ENCODE measurements at regions not wholly inside any gene's neighbourhood (a gene's known extent, or its start where the extent isn't known, plus 50 kb on each side); places are given as distances from the start of the nearest gene placed in this dataset.

DNA sequence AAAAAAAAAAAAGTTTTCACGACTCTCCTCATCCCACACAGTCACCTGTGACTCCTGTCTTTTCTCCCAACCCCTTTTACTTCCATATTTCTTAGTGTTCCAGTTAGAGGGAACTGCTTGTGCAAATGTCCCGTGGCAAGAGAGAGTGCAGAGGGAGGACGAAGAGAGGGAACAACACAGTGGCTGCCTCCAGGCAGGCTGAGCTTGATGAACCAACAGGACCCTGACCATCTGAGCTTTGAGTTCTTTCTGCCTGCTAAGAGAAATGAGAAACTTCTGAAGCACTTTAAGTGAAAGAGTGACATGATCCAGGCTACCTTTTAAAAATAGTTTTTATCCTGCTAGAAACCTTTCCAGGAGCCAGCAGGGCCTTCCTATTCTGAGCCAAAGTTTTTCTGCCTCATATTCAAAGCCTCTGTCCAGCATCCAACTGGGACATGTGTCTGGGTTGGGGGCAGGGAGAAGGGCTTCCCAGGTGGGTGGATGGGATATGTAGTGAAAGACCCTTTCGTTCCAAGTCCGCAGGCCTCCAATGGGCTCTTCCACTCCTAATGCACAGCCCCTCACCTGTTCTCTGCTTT, 239.9 kb downstream of the OPA1 start:
- no peak overlapping the region for H3K27ac ChIP-seq (ENCODE audit: low read depth)
- peaks cover 2% of the 10 kb centered on the region; the same call in 1 of the 3 replicates for H3K4me1 Mint-ChIP-seq
- TF ChIP-seq, protein P1, sequence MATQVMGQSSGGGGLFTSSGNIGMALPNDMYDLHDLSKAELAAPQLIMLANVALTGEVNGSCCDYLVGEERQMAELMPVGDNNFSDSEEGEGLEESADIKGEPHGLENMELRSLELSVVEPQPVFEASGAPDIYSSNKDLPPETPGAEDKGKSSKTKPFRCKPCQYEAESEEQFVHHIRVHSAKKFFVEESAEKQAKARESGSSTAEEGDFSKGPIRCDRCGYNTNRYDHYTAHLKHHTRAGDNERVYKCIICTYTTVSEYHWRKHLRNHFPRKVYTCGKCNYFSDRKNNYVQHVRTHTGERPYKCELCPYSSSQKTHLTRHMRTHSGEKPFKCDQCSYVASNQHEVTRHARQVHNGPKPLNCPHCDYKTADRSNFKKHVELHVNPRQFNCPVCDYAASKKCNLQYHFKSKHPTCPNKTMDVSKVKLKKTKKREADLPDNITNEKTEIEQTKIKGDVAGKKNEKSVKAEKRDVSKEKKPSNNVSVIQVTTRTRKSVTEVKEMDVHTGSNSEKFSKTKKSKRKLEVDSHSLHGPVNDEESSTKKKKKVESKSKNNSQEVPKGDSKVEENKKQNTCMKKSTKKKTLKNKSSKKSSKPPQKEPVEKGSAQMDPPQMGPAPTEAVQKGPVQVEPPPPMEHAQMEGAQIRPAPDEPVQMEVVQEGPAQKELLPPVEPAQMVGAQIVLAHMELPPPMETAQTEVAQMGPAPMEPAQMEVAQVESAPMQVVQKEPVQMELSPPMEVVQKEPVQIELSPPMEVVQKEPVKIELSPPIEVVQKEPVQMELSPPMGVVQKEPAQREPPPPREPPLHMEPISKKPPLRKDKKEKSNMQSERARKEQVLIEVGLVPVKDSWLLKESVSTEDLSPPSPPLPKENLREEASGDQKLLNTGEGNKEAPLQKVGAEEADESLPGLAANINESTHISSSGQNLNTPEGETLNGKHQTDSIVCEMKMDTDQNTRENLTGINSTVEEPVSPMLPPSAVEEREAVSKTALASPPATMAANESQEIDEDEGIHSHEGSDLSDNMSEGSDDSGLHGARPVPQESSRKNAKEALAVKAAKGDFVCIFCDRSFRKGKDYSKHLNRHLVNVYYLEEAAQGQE (IDR thresholded peaks at IDR 0.05; ENCODE audit: unreplicated experiment) = no peak
- TF ChIP-seq, protein P2, sequence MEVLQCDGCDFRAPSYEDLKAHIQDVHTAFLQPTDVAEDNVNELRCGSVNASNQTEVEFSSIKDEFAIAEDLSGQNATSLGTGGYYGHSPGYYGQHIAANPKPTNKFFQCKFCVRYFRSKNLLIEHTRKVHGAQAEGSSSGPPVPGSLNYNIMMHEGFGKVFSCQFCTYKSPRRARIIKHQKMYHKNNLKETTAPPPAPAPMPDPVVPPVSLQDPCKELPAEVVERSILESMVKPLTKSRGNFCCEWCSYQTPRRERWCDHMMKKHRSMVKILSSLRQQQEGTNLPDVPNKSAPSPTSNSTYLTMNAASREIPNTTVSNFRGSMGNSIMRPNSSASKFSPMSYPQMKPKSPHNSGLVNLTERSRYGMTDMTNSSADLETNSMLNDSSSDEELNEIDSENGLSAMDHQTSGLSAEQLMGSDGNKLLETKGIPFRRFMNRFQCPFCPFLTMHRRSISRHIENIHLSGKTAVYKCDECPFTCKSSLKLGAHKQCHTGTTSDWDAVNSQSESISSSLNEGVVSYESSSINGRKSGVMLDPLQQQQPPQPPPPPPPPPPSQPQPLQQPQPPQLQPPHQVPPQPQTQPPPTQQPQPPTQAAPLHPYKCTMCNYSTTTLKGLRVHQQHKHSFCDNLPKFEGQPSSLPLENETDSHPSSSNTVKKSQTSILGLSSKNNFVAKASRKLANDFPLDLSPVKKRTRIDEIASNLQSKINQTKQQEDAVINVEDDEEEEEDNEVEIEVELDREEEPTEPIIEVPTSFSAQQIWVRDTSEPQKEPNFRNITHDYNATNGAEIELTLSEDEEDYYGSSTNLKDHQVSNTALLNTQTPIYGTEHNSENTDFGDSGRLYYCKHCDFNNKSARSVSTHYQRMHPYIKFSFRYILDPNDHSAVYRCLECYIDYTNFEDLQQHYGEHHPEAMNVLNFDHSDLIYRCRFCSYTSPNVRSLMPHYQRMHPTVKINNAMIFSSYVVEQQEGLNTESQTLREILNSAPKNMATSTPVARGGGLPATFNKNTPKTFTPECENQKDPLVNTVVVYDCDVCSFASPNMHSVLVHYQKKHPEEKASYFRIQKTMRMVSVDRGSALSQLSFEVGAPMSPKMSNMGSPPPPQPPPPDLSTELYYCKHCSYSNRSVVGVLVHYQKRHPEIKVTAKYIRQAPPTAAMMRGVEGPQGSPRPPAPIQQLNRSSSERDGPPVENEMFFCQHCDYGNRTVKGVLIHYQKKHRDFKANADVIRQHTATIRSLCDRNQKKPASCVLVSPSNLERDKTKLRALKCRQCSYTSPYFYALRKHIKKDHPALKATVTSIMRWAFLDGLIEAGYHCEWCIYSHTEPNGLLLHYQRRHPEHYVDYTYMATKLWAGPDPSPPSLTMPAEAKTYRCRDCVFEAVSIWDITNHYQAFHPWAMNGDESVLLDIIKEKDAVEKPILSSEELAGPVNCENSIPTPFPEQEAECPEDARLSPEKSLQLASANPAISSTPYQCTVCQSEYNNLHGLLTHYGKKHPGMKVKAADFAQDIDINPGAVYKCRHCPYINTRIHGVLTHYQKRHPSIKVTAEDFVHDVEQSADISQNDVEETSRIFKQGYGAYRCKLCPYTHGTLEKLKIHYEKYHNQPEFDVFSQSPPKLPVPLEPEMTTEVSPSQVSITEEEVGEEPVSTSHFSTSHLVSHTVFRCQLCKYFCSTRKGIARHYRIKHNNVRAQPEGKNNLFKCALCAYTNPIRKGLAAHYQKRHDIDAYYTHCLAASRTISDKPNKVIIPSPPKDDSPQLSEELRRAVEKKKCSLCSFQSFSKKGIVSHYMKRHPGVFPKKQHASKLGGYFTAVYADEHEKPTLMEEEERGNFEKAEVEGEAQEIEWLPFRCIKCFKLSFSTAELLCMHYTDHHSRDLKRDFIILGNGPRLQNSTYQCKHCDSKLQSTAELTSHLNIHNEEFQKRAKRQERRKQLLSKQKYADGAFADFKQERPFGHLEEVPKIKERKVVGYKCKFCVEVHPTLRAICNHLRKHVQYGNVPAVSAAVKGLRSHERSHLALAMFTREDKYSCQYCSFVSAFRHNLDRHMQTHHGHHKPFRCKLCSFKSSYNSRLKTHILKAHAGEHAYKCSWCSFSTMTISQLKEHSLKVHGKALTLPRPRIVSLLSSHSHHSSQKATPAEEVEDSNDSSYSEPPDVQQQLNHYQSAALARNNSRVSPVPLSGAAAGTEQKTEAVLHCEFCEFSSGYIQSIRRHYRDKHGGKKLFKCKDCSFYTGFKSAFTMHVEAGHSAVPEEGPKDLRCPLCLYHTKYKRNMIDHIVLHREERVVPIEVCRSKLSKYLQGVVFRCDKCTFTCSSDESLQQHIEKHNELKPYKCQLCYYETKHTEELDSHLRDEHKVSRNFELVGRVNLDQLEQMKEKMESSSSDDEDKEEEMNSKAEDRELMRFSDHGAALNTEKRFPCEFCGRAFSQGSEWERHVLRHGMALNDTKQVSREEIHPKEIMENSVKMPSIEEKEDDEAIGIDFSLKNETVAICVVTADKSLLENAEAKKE (CRISPR knock-in tag; IDR thresholded peaks at IDR 0.05) = no peak
- TF ChIP-seq, protein P3, sequence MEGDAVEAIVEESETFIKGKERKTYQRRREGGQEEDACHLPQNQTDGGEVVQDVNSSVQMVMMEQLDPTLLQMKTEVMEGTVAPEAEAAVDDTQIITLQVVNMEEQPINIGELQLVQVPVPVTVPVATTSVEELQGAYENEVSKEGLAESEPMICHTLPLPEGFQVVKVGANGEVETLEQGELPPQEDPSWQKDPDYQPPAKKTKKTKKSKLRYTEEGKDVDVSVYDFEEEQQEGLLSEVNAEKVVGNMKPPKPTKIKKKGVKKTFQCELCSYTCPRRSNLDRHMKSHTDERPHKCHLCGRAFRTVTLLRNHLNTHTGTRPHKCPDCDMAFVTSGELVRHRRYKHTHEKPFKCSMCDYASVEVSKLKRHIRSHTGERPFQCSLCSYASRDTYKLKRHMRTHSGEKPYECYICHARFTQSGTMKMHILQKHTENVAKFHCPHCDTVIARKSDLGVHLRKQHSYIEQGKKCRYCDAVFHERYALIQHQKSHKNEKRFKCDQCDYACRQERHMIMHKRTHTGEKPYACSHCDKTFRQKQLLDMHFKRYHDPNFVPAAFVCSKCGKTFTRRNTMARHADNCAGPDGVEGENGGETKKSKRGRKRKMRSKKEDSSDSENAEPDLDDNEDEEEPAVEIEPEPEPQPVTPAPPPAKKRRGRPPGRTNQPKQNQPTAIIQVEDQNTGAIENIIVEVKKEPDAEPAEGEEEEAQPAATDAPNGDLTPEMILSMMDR (conservative IDR thresholded peaks at IDR 0.05; ENCODE audit: low read depth in 2 of 2) = no peak
- TF ChIP-seq ZNF331 (CRISPR knock-in tag; IDR thresholded peaks at IDR 0.05; ENCODE audit: low read depth) (no peak), NANOG (IDR thresholded peaks at IDR 0.05; ENCODE audit: borderline replicate concordance) (no peak), STAT1 (IDR thresholded peaks at IDR 0.05; ENCODE audit: unreplicated experiment) (no peak), ZNF114 (CRISPR knock-in tag; IDR thresholded peaks at IDR 0.05) (no peak), EZH2 (IDR thresholded peaks at IDR 0.05; ENCODE audit: low read depth, unreplicated experiment) (no peak), CREB1 (CRISPR knock-in tag; IDR thresholded peaks at IDR 0.05; ENCODE audit: low read depth) (no peak), JUNB (IDR thresholded peaks at IDR 0.05; ENCODE audit: unreplicated experiment) (no peak), EZH2phosphoT487 (IDR thresholded peaks at IDR 0.05; ENCODE audit: unreplicated experiment) (no peak), POLR2AphosphoS5 (IDR thresholded peaks at IDR 0.05; ENCODE audit: low read depth) (no peak)
- TF ChIP-seq, protein P4, sequence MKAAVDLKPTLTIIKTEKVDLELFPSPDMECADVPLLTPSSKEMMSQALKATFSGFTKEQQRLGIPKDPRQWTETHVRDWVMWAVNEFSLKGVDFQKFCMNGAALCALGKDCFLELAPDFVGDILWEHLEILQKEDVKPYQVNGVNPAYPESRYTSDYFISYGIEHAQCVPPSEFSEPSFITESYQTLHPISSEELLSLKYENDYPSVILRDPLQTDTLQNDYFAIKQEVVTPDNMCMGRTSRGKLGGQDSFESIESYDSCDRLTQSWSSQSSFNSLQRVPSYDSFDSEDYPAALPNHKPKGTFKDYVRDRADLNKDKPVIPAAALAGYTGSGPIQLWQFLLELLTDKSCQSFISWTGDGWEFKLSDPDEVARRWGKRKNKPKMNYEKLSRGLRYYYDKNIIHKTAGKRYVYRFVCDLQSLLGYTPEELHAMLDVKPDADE (IDR thresholded peaks at IDR 0.05) = no peak
- H4K20me1 ChIP-seq (replicated peaks; ENCODE audit: insufficient read depth) = no peaks in the 10 kb centered on the region
- H3K4me1 ChIP-seq (ENCODE audit: insufficient read depth) = peaks cover under 1% of the 10 kb centered on the region; the same call in 1 of the 2 replicates
- no peaks in the 10 kb centered on the region for H3K27me3 ChIP-seq (ENCODE audit: insufficient read depth)
- H3K36me3 ChIP-seq (ENCODE audit: insufficient read depth) = no peaks in the 10 kb centered on the region
- no peaks in the 10 kb centered on the region for H3K79me2 ChIP-seq (replicated peaks; ENCODE audit: insufficient read depth)
- no peaks in the 10 kb centered on the region for H3F3A ChIP-seq (replicated peaks; ENCODE audit: low read depth)
- no peak overlapping the region for H3K27ac Mint-ChIP-seq
- H3K4me3 Mint-ChIP-seq = no peak overlapping the region
- peaks cover 6% of the 10 kb centered on the region for H3K27me3 Mint-ChIP-seq (ENCODE audit: insufficient read depth, low read depth, poor library complexity)
- DNase-seq (ENCODE audit: low spot score) = no peak
- no peaks in the 10 kb centered on the region for H3K9me2 ChIP-seq (ENCODE audit: insufficient read depth)
- H2AFZ ChIP-seq = no peak overlapping the region
- no peaks in the 10 kb centered on the region; the same call in 2 of the 3 replicates for H3K9me3 Mint-ChIP-seq
- ATAC-seq = no peak
- H3K36me3 Mint-ChIP-seq (ENCODE audit: low read depth) = no peaks in the 10 kb centered on the region; the same call in 2 of the 3 replicates
- H3K4me2 ChIP-seq = no peak overlapping the region
- no peak overlapping the region for H3K4me3 ChIP-seq
